HEK293 (cell line): ENCODE measurements at regions not wholly inside any gene's neighbourhood (a gene's known extent, or its start where the extent isn't known, plus 50 kb on each side); places are given as distances from the start of the nearest gene placed in this dataset.

Source experiments
- CTCF ChIA-PET: fragments of 350-600 bp; formaldehyde crosslinking; extraction: SDS; loops from one replicate; lab custom pipeline; 2021; ENCODE audit warnings: antibody characterized with exemption; lab: Yijun Ruan, JAX
- POLR2A ChIA-PET: fragments of 300-600 bp; formaldehyde crosslinking; extraction: SDS; loops from one replicate; lab custom pipeline; 2020; ENCODE audit warnings: antibody characterized with exemption, inconsistent platforms; lab: Yijun Ruan, JAX
- H3K27ac ChIP-seq: fragments of 200-500 bp; sonication (Bioruptor generic); 2 replicates; pipeline ENCODE4 v1.5.1; 2014; ENCODE audit warnings: low read depth, low read length, control low read depth, inconsistent platforms; ENCODE audit errors: extremely low read depth
- H3K36me3 ChIP-seq, 2 experiments: fragments of 200-500 bp in 1 of 2; sonication (Bioruptor generic) in 1 of 2; 1 replicate in 1 of 2; 2 replicates in 1 of 2; pipeline ENCODE4 v1.5.1; 2014 to 2017; ENCODE audit warnings: inconsistent platforms in 2 of 2, low read length in 2 of 2; ENCODE audit not compliant: control insufficient read depth in 2 of 2, insufficient read depth in 1 of 2
- H3K4me1 ChIP-seq: fragments of 200-500 bp; sonication (Bioruptor generic); 2 replicates; pipeline ENCODE4 v1.5.1; 2014; ENCODE audit warnings: mild to moderate bottlenecking, low read length, inconsistent platforms; ENCODE audit not compliant: control insufficient read depth, insufficient read depth
- H3K4me3 ChIP-seq: 2 replicates; pipeline ENCODE4 v1.5.1; 2011; ENCODE audit warnings: low read depth, mild to moderate bottlenecking, control low read depth, low read length, moderate library complexity
- H3K9me3 ChIP-seq: fragments of 200-500 bp; sonication (Bioruptor generic); 2 replicates; pipeline ENCODE4 v1.5.1; 2014; ENCODE audit warnings: low read depth, low read length, inconsistent platforms; ENCODE audit not compliant: control insufficient read depth, insufficient read depth
- AEBP2 ChIP-seq: fragments of 450-650 bp; formaldehyde crosslinking; IDR thresholded peaks from 2 replicates; pipeline ENCODE4 v1.5.1; 2016; ENCODE audit warnings: missing biosample characterization, missing genetic modification characterization, borderline replicate concordance
- INSM2 ChIP-seq: fragments of 450-650 bp; formaldehyde crosslinking; IDR thresholded peaks from 2 replicates; pipeline ENCODE4 v1.5.1; 2016; ENCODE audit warnings: missing biosample characterization, missing genetic modification characterization
- KLF17 ChIP-seq: fragments of 450-650 bp; formaldehyde crosslinking; IDR thresholded peaks from 2 replicates; pipeline ENCODE4 v1.5.1; 2016; ENCODE audit warnings: missing biosample characterization, missing genetic modification characterization
- MZF1 ChIP-seq: fragments of 450-650 bp; formaldehyde crosslinking; IDR thresholded peaks from 2 replicates; pipeline ENCODE4 v1.5.1; 2017; ENCODE audit warnings: missing biosample characterization, missing genetic modification characterization, borderline replicate concordance
- OSR2 ChIP-seq: fragments of 450-650 bp; formaldehyde crosslinking; IDR thresholded peaks from 2 replicates; pipeline ENCODE4 v1.5.1; 2016; ENCODE audit warnings: missing biosample characterization, missing genetic modification characterization
- PBX3 ChIP-seq: sonication (generic); formaldehyde crosslinking; IDR thresholded peaks from 2 replicates; pipeline ENCODE4 v1.8.1; 2022; ENCODE audit warnings: mild to moderate bottlenecking, moderate library complexity, missing genetic modification reagents
- SCRT1 ChIP-seq: fragments of 450-650 bp; formaldehyde crosslinking; IDR thresholded peaks from 2 replicates; pipeline ENCODE4 v1.5.1; 2016; ENCODE audit warnings: missing biosample characterization, missing genetic modification characterization, borderline replicate concordance
- SETDB1 ChIP-seq: IDR thresholded peaks from one replicate; pipeline ENCODE4 v1.6.1; 2017; ENCODE audit warnings: mild to moderate bottlenecking, low read length, moderate library complexity, mixed read lengths; ENCODE audit not compliant: insufficient read length
- ZIC2 ChIP-seq: fragments of 450-650 bp; formaldehyde crosslinking; IDR thresholded peaks from 2 replicates; pipeline ENCODE4 v1.5.1; 2016; ENCODE audit warnings: missing biosample characterization, missing genetic modification characterization
- ZNF138 ChIP-seq: fragments of 450-650 bp; formaldehyde crosslinking; IDR thresholded peaks from 2 replicates; pipeline ENCODE4 v1.5.1; 2016; ENCODE audit warnings: missing biosample characterization, missing genetic modification characterization, borderline replicate concordance
- ZNF157 ChIP-seq: fragments of 450-650 bp; formaldehyde crosslinking; IDR thresholded peaks from 2 replicates; pipeline ENCODE4 v1.5.1; 2016; ENCODE audit warnings: missing biosample characterization, missing genetic modification characterization
- ZNF292 ChIP-seq: fragments of 450-650 bp; formaldehyde crosslinking; IDR thresholded peaks from 2 replicates; pipeline ENCODE4 v1.5.1; 2016; ENCODE audit warnings: low read depth, missing biosample characterization, missing genetic modification characterization, borderline replicate concordance
- ZNF391 ChIP-seq: fragments of 450-650 bp; formaldehyde crosslinking; IDR thresholded peaks from 2 replicates; pipeline ENCODE4 v1.5.1; 2016; ENCODE audit warnings: low read depth, missing biosample characterization, missing genetic modification characterization, borderline replicate concordance
- ZNF404 ChIP-seq: fragments of 450-650 bp; formaldehyde crosslinking; IDR thresholded peaks from 2 replicates; pipeline ENCODE4 v1.5.1; 2017; ENCODE audit warnings: missing biosample characterization, missing genetic modification characterization
- ZNF48 ChIP-seq: fragments of 450-650 bp; formaldehyde crosslinking; IDR thresholded peaks from 2 replicates; pipeline ENCODE4 v1.5.1; 2016; ENCODE audit warnings: missing biosample characterization, missing genetic modification characterization
- ZNF610 ChIP-seq: fragments of 450-650 bp; formaldehyde crosslinking; IDR thresholded peaks from 2 replicates; pipeline ENCODE4 v1.5.1; 2016; ENCODE audit warnings: missing biosample characterization, missing genetic modification characterization, borderline replicate concordance
- ZNF692 ChIP-seq: fragments of 450-650 bp; formaldehyde crosslinking; IDR thresholded peaks from 2 replicates; pipeline ENCODE4 v1.5.1; 2016; ENCODE audit warnings: missing biosample characterization, missing genetic modification characterization
- ZNF701 ChIP-seq: fragments of 450-650 bp; formaldehyde crosslinking; IDR thresholded peaks from 2 replicates; pipeline ENCODE4 v1.5.1; 2016; ENCODE audit warnings: missing biosample characterization, missing genetic modification characterization
- ZNF707 ChIP-seq: fragments of 450-650 bp; formaldehyde crosslinking; IDR thresholded peaks from 2 replicates; pipeline ENCODE4 v1.5.1; 2016; ENCODE audit warnings: missing biosample characterization, missing genetic modification characterization
- ZNF837 ChIP-seq: fragments of 450-650 bp; formaldehyde crosslinking; IDR thresholded peaks from 2 replicates; pipeline ENCODE4 v1.5.1; 2016; ENCODE audit warnings: missing biosample characterization, missing genetic modification characterization

GRCh38 chr16:51907680-51908079 is 639.3 kb downstream of the TOX3 start:
- no peaks in the 10 kb centered on the region for H3K4me1 ChIP-seq
- POLR2A ChIA-PET: no interaction called here

GRCh38 chr16:51900221-51900780 is 646.6 kb downstream of the TOX3 start:
- POLR2A ChIA-PET: no interaction called here
- CTCF ChIA-PET: no interaction called here
- Histone ChIP-seq H3K4me3 (no peak overlapping the region), H3K9me3 (no peaks in the 10 kb centered on the region), H3K27ac (no peak overlapping the region), H3K36me3 (no peaks in the 10 kb centered on the region), H3K4me1 (no peaks in the 10 kb centered on the region)
- no peak for TF ChIP-seq OSR2 (tag by site-specific recombination)
- no peak for TF ChIP-seq ZNF157 (tag by site-specific recombination)
- TF ChIP-seq ZIC2: no peak
- no peak for TF ChIP-seq PBX3
- TF ChIP-seq ZNF391 (tag by site-specific recombination): no peak
- no peak for TF ChIP-seq KLF17 (tag by site-specific recombination)
- TF ChIP-seq ZNF48 (tag by site-specific recombination): no peak
- TF ChIP-seq ZNF701 (tag by site-specific recombination): no peak
- no peak for TF ChIP-seq ZNF292
- TF ChIP-seq INSM2: no peak
- no peak for TF ChIP-seq ZNF837 (tag by site-specific recombination)
- TF ChIP-seq ZNF610 (tag by site-specific recombination): no peak
- TF ChIP-seq ZNF404 (tag by site-specific recombination): no peak
- no peak for TF ChIP-seq SCRT1 (tag by site-specific recombination)
- no peak for TF ChIP-seq ZNF692 (tag by site-specific recombination)

More at GRCh38 chr16:51907680-51908079, 639.3 kb downstream of the TOX3 start:
- H3K9me3 ChIP-seq: no peaks in the 10 kb centered on the region
- H3K4me3 ChIP-seq: no peak overlapping the region
- TF ChIP-seq ZNF138 (tag by site-specific recombination) (no peak), ZNF707 (no peak), MZF1 (no peak), AEBP2 (tag by site-specific recombination) (no peak), SETDB1 (peak; percentile 65)
- CTCF ChIA-PET: no interaction called here
- H3K27ac ChIP-seq: no peak overlapping the region
- H3K36me3 ChIP-seq: no peaks in the 10 kb centered on the region
